AML-193 (cell line): ENCODE measurements at regions not wholly inside any gene's neighbourhood (a gene's known extent, or its start where the extent isn't known, plus 50 kb on each side); places are given as distances from the start of the nearest gene placed in this dataset.
"Not testable (repeated sequence)": the region's sequence is repeated elsewhere in the genome, so short reads cannot be mapped to it uniquely, and the experiment has no call there.

Experiments
- DNase-seq, 2 experiments: peaks; one replicate each; lab custom pipeline; 2025; lab: John Stamatoyannopoulos, UW

DNA sequence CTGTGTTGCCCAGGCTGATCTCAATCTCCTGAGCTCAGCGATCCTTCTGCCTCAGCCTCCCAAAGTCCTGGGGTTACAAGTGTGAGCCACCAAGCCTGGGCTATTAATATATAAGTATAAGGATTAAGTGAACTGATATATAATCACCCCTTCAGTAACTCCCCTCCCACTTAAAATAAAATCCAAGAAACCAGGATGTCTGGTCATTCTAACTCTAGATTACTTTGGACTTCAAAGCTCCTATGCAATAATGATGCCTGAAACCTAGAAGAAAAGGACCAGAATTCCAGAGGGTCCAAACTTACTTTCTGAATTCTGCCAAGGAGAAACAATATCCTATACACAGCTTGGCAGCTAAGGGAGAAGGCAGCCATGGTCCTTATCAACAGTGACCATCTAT lies 206.8 kb upstream of the ZNF217 start:
- DNase-seq: no peak

DNA sequence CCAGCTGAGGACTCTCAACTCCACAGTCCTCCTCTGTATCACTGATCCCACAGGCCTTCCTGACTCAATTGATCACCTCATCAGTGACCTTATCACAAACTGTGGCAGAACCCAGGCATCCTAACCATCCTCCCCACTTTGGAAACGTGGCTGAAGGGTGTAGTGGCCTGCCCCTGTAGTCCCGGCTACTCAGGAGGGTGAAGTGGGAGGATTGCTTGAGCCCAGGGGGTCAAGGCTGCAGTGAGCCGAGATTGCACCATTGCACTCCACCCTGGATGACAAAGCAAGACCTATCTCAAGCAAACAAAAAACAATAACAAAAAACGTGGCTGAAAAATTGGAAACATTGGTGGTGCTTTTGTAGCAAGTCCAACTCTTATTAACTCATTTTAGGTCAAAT lies 203.4 kb upstream of the ZNF217 start:
- DNase-seq: no peak

DNA sequence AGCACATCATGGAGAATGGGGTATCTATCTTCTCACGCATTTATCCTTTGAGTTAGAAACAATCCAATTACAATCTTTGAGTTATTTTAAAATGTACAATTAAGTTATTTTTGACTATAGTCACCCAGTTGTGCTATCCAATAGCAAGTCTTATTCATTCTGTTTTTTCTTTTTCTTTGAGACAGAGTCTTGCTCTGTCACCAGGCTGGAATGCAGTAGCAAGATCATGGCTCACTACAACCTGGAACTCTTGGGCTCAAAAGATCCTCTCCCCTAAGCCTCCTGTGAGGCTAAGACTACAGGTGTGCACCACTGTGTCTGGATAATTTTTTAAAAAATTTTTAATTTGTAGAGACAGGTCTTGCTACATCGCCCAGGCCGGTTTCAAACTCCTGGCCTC lies 201.5 kb upstream of the ZNF217 start:
- DNase-seq: no peak

DNA sequence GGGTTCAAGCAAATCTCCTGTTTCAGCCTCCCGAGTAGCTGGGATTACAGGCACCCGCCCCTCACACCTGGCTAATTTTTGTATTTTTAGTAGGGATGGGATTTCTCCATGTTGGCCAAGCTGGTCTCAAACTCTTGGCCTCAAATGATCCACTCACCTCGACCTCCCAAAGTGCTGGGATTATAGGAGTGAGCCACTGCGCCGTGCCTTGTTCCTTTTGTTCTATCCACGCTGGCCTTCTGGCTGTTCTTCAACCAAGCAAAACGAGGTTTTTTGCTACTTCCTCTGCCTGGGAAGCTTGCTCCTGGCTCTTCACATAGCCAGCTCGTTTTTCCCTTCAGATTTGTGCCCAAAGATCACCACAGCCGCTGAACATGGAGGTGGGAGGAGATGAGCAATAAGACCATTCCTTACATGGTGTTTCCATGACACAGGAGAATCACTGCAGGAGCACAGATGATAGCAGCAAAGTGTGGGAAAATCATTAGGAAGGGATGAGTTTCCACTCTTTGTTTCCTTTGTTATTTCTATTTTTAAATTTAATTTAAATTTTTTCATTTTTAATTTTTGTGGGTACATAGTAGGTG lies 201.0 kb upstream of the ZNF217 start:
- no peak for DNase-seq

DNA sequence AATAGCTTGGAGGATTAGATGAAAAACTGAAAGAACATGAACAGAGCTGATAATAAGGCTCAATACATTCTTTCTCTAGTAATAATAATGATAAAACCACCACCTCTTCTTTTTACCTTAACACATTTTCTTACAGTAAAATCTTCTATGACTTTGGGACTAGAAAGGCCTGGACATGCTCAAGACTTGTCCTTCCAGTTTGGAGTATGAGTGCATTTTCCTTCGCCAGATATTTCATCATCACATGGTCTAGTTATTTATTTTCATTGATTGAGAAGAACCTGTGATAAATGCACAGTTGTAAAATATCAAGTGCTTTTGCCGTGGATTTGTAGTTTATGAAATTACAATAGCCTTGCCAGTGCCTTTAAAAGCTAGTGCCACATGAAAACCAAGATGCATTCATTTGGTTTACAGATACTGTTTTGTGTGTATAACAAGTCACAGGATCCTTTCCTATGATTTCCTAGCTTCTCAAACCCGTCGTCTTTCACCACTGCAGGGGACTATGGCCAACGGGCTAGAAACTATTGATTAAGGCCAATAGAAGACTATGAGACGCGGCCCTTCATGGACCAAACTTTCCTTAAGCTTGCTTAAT lies 200.2 kb upstream of the ZNF217 start:
- no peak for DNase-seq

DNA sequence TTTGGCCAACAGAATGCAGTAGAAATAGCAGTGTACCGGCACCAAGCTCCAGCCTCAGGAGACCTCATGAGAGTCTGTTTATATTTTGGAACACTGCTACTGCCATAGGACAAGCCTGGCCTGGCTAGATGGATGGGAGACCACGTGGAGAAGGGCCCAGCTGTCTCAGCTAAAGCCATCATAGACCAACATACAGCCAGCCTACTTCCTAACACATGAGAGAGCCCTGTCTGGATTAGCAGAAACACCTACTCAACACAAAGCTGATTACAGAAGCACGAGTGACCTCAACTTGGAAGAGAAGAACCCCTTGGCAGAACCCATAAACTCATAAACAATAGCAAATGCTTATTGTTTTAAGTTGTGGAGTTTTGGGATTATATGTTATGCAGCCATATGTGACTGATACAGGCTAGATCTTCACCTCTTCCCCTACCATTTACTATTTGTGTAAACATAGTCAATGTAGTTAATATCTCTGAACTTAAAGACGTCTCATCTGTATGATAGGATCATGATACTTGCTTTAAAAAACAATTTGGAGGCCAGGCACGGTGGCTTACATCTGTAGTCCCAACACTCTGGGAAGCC lies 199.4 kb upstream of the ZNF217 start:
- DNase-seq: no peak

DNA sequence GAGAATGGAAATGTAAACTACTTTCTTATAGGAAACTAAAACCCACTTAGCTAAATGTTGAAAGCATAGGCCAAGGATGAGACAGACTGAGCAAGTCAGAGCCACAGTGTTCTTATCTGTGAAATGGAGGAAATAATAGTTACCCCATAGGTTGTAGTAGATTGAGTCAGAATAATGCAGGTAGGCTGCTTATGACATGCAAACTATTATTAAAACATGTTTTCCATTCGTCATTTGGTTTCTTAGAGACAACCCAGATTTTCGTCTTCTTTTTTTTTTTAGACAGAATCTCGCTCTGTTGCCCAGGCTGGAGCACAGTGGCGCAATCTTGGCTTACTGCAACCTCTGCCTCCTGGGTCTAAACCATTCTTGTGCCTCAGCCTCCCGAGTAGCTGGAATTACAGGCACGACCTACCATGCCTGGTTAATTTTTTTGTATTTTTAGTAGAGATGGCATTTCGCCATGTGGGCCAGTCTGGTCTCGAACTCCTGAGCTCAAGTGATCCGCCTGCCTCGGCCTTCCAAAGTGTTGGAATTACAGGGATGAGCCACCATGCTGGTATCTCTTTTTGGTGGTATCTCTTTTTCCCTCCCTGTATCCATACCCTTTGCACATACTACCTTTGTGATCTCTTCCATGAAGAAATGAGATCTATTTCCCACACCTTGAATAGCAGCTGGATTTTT lies 196.5 kb upstream of the ZNF217 start:
- DNase-seq: no peak

DNA sequence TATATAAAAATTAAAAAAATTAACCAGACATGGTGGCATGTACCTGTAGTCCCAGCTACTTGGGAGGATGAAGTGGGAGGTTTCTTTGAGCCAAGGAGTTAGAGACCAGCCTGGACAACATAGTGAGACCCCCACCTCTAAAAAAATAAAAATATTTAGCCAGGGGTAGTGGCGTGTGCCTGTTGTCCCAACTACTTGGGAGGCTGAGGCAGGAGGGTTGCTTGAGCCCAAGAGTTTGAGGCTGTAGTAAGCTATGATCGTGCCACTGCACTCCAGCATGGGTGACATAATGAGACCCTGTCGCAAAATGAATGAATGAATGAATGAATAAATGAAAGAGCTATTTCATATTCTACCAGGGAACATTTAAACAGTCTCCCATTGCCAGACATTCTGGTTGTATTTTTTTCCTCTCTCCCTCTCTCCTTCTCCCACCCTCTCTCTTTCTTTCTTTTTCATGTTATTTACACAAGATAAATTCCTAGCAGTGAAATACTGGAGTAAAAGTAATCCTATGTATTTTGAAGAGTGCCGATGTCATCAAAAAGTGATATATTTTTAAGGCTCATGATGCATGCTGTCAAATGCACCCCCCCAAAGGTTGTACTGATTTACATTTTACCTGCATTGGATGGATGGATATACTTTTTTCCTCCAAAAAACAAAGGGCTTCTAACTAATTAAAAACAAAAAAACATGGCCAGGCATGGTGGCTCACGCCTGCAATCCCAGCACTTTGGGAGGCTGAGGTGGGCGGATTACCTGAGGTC lies 194.8 kb upstream of the ZNF217 start:
- no peak for DNase-seq

DNA sequence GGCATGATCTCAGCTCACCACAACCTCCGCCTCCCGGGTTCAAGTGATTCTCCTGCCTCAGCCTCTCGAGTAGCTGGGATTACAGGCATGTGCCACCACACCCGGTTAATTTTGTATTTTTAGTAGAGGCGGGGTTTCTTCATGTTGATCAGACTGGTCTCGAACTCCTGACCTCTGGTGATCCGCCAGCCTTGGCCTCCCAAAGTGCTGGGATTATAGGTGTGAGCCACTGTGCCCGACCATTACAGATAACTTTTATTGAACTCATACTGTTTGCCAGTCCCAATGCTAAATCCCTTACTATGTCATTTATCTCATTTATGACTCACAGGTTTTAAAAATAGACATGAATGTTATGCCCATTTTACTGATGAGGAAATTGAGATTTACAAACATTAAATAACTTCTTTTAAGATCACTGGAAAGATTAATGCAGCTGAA lies 193.9 kb upstream of the ZNF217 start:
- not testable (repeated sequence) for DNase-seq

DNA sequence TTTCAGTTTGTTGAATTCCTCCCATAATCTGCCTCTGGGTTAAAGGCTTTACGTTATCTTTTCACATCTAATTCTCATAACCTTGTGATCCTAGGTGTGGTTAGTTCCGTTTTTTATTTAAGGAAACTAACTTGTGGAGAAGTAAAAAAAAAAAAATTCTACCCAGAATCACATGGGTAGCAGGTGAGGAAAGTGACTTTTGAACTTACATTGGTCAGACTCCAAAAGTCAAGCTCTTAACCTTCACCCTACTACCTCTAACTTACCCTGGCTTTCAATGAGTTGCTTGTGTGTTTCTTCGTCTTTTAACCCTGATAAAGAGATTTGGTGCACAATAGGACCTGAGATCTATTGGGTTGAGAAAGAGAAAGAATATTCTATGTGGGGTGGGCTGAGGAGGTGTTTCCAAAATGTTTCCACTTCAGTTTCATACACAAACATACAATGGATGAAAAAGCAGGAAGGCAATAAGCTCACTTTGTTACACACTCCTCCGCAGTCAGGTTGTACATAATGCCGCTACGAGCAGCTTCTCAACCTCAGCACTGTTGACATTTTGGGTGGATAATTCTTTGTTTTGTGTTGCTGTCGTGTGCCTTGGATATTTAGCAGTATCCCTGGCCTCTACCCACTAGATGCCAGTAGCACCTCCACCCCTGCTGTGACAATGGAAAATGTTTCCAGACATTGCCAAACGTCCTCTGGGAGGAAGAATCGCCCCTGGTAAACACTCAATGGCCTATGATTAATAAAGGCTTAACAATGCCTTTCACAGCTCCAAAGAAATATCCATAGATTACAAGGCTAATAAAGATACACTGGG lies 193.0 kb upstream of the ZNF217 start:
- no peak for DNase-seq

DNA sequence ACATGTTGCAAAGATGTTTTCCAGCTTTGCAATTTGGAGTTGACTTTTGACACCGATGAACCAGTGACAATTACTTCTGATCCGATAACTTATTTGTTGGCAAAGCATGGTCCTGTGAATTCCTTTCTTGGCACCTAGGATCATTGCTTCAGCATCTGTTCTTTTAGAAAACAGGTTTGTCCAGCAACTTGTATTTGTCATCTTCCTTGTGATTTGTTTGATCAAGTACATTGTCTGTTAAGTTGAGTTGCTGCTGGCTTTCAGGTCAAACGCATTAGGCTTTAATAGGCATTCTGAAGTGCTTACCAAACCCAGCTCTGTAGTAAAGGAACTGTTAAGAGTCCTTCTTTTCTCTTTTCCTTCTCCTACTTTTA lies 192.4 kb upstream of the ZNF217 start:
- DNase-seq: no peak

DNA sequence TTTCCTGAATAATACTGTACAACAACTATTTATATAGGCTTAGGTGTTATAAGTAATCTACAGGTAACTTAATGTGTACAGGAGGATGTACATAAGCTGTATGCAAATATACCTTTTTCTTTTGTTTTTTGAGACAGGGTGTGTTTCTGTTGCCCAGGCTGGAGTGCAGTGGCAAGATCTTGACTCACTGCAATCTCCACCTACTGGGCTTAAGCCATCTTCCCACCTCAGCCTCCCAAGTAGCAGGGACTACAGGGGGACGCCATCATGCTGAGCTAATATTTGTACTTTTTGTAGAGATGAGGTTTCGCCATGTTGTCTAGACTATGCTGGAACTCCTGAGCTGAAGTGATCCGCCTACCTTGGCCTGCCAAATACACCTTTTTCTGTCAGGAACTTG lies 191.7 kb upstream of the ZNF217 start:
- no peak for DNase-seq

DNA sequence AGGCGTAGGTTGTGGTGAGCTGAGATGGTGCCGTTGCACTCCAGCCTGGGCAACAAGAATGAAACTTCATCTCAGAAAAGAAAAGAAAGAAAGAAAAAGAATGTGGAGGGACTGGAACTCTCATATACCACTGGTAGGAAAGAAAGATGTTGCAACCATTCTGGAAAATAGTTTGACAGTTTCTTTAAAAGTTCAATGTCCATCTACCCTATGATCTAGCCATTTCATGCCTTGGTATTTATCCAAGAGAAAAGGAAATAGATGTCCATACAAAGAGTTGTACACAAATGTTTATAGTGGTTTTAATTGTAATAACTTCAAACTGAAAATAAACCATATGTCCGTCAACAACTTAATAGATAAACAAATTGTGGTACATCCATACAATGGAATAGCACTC lies 190.1 kb upstream of the ZNF217 start:
- no peak for DNase-seq

DNA sequence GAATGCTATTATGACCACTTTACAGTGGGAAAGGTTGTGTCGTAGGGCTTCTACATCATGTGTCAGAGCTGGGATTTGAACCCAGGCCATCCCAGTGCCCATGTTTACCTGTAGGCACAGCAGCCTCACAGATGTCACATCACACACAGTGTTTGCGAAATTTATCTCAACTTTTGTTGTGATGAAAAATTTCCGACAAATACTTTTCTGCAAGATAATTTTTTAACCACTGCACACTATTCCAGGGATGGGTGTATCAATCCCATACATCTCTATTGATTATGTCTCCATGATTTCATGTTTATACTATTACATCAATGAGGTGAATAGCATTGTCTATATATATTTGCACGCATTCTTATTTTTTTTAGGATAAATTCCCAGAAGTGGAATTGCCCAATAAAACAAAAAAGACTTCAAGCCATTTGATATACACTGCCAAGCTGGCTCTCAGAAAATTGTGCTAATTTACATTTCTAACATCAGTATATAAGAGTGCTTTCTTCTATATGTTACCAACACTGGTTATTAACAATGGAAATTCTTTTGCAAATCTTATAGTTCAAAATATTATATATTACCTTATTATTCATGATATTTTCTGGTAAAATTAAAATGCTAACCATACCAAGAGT lies 189.1 kb upstream of the ZNF217 start:
- no peak for DNase-seq

DNA sequence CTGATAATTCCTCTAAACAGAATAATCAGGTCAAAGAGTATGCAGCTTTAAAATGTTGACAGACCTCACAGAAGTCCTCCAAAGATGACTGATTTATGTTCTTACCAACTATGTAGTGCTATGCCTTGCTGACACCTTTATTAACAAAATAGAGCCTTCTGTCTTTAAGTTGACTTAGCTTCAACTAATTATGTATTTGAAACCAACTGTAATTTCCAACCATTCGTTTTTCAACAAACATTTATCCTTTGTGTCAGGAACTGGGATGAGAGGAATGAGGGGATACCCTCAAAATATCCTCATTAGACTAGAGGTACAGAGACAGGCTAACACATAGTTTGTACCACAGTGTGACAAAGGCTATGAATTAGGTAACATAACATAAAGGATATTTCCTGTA lies 186.2 kb upstream of the ZNF217 start:
- no peak for DNase-seq

DNA sequence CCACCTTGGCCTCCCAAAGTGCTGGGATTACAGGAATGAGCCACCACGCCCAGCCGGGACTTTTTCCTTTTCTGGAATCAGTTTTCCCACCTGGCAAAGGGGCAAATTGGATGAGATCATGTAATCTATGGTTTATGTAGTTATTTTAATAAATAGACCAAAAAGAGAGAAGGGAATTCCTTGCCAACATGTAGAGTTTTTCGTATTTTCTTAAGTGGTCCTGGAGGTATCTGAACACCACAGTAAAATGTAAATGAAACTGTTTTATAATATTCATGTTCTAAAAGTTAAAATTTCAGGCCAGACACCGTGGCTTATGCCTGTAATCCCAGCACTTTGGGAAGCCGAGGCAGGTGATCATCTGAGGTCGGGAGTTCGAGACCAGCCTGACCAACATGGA lies 185.1 kb upstream of the ZNF217 start:
- no peak for DNase-seq

DNA sequence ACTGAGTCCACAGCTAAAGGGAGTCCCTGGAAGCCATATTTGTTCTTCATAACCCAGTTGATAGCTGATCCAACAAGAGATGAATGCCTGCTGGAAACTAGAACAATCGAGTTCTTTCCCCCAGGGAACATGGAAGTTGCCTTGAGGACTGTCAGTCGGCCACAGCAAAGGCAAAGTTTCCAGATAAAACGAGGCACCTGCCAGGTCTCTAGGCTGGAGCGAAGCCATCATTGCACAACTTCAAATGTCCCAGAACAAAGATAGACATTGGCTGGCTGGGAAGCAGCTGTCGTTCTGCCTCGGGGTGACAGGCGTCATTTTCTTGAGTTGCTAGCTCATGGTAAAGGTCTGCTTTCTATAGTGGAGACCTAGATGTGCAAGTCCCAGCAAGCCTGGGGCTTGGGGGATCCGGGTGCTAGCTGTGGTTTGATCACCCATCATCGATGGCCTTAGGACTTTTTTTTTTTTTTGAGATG lies 184.4 kb upstream of the ZNF217 start:
- no peak for DNase-seq

DNA sequence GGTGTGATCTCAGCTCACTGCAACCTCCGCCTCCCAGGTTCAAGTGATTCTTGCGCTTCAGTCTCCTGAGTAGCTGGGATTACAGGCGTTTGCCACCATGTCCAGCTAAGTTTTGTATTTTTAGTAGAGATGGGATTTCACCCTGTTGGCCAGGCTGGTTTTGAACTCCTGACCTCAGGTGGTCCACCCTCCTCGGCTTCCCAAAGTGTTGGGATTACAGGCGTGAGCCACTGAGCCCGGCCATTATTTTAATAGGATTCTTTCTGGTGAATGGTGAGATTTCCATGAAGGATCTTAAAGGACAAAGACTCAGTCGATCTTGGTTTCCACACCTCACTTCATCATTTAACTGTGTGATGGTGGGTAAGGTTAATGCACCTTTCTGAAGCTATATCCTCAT lies 183.8 kb upstream of the ZNF217 start:
- not testable (repeated sequence) for DNase-seq

DNA sequence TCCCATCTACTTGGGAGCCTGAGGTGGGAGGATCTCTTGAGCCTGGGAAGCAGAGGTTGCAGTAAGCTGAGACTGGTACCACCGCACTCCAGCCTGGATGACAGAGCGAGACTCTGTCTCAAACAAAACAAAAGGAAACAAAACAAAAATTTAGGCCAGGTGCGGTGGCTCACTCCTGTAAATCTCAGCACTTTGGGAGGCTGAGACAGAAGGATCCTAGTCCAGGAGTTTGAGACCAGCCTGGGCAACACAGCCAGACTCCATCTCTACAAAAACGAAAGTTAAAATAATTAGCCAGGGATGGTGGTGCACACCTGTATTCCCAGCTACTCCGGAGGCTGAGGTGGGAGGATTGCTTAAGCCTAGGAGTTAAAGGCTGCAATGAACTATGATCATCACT lies 183.2 kb upstream of the ZNF217 start:
- DNase-seq: no peak

DNA sequence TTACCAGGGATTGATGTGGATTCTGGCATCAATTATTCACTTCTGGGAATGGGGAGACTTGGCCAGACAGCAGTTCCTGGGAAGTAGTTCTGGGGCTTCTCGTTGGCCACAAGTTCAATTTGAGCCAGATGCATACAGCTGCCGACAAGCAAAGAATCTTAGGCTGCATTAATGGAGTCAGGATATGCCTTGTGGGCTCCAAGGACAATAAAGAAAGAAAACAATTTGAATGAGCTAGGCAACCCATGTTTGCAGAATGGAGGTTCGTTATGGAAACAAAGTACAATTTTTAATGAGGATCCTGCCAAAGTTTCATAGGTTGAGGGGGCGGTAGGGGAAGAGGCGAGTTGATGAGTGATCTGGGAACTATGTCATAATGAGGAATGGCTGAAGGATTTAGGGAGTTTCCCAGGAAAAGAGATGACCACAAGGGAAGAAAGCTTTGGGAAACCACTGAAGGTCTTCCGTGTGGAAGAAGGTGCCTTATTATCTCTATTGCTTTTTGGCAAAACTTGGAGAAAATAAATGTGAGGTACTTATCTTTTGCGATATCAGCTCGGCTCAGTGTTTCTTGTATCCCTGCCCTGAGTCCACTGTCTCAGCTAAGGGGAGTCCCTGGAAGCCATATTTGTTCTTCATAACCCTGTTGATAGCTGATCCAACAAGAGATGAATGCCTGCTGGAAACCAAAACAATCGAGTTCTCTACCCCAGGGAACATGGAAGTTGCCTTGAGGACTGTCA lies 181.0 kb upstream of the ZNF217 start:
- no peak for DNase-seq
